CD4-positive, alpha-beta T cell (primary cell): ENCODE measurements at regions not wholly inside any gene's neighbourhood (a gene's known extent, or its start where the extent isn't known, plus 50 kb on each side); places are given as distances from the start of the nearest gene placed in this dataset.

Source experiments
- ATAC-seq: fragments of 200-7000 bp; cut with Tn5 transposase; one replicate; pipeline ENCODE4 v1.10.0; 2022; ENCODE audit warnings: mild to moderate bottlenecking; ENCODE audit not compliant: poor library complexity
- CTCF ChIA-PET: fragments of 350-600 bp; sonication (Branson Sonifier 250); formaldehyde crosslinking; loops from one replicate; lab custom pipeline; 2021; ENCODE audit warnings: antibody characterized with exemption, inconsistent platforms; lab: Charles Lee
- POLR2A ChIA-PET: fragments of 350-600 bp; sonication (Branson Sonifier 250); formaldehyde crosslinking; loops from one replicate; lab custom pipeline; 2021; ENCODE audit warnings: antibody characterized with exemption, inconsistent platforms; lab: Charles Lee
- DNase-seq, 14 experiments: peaks; one replicate each; pipeline ENCODE4 v3.0.0-alpha.2; 2013 to 2020; ENCODE audit warnings: mixed read lengths in 2 of 14
- H3K27ac ChIP-seq, 2 donors: one replicate each; pipeline versions ENCODE4 v1.5.1 to v1.7.0; 2013; ENCODE audit warnings: low read length in 2 of 2, low read depth in 1 of 2, mild to moderate bottlenecking in 1 of 2
- H3K27me3 ChIP-seq, 2 experiments: 1 replicate in 1 of 2; 2 replicates in 1 of 2; pipeline versions ENCODE4 v1.6.1 to v1.7.0; 2013; ENCODE audit warnings: low read length in 2 of 2, control low read depth in 1 of 2, mild to moderate bottlenecking in 1 of 2, moderate library complexity in 1 of 2; ENCODE audit not compliant: insufficient read depth in 2 of 2, control insufficient read depth in 1 of 2
- H3K36me3 ChIP-seq: one replicate; pipeline ENCODE4 v1.6.1; 2013; ENCODE audit warnings: low read length, control low read depth; ENCODE audit not compliant: insufficient read depth
- H3K4me1 ChIP-seq: one replicate; pipeline ENCODE4 v1.6.1; 2013; ENCODE audit warnings: low read length, control low read depth; ENCODE audit not compliant: insufficient read depth
- H3K4me3 ChIP-seq: one replicate; pipeline ENCODE4 v1.5.1; 2013; ENCODE audit warnings: mild to moderate bottlenecking, low read length, moderate library complexity
- H3K9me3 ChIP-seq, 2 experiments: 1 replicate in 1 of 2; 2 replicates in 1 of 2; pipeline versions ENCODE4 v1.6.1 to v1.7.0; 2013; ENCODE audit warnings: low read length in 2 of 2, mild to moderate bottlenecking in 2 of 2, control low read depth in 1 of 2, moderate library complexity in 1 of 2; ENCODE audit not compliant: control insufficient read depth in 1 of 2, insufficient read depth in 1 of 2
- H3K27ac Mint-ChIP-seq: one replicate; pipeline ENCODE4 v1.8.0; 2020; ENCODE audit warnings: mixed read lengths
- H3K27me3 Mint-ChIP-seq: one replicate; pipeline ENCODE4 v1.8.0; 2021; ENCODE audit warnings: mixed read lengths
- H3K36me3 Mint-ChIP-seq: one replicate; pipeline ENCODE4 v1.8.0; 2021; ENCODE audit warnings: low read depth, mixed read lengths
- H3K4me1 Mint-ChIP-seq: one replicate; pipeline ENCODE4 v1.8.0; 2021; ENCODE audit warnings: low read depth, mixed read lengths
- H3K4me3 Mint-ChIP-seq: one replicate; pipeline ENCODE4 v1.8.0; 2020; ENCODE audit warnings: mild to moderate bottlenecking, mixed read lengths
- H3K9me3 Mint-ChIP-seq: one replicate; pipeline ENCODE4 v1.8.0; 2020; ENCODE audit warnings: mixed read lengths
- CTCF ChIP-seq: fragments of 200-600 bp; IDR thresholded peaks from one replicate; pipeline ENCODE4 v1.8.0; 2022; ENCODE audit warnings: antibody characterized with exemption, mild to moderate bottlenecking
- intact Hi-C, 2 experiments: fragments of 100-400 bp; cut with DNase I in 1 of 2; cut with micrococcal nuclease in 1 of 2; formaldehyde crosslinking; loops; one replicate each; pipeline versions ENCODE4 v1.15.1 to v1.9.0; 2023 to 2025; cut with DNase I, micrococcal nuclease

GRCh38 chr4:96992443-96992842 lies 1150.8 kb downstream of the STPG2 start:
- DNase-seq, result no peak
- peaks cover 3% of the 10 kb centered on the region for H3K9me3 Mint-ChIP-seq
- H3K4me1 Mint-ChIP-seq, result no peaks in the 10 kb centered on the region
- no peaks in the 10 kb centered on the region for H3K4me1 ChIP-seq
- TF ChIP-seq CTCF, result no peak
- intact Hi-C loops, result no loop called here
- H3K36me3 ChIP-seq, result no peaks in the 10 kb centered on the region
- H3K27ac ChIP-seq, result no peak overlapping the region
- H3K4me3 ChIP-seq, result no peak overlapping the region
- ChIA-PET POLR2A (no interaction called here), CTCF (no interaction called here)
- H3K27ac Mint-ChIP-seq, result no peak overlapping the region
- no peaks in the 10 kb centered on the region for H3K27me3 Mint-ChIP-seq
- ATAC-seq, result no peak
- H3K9me3 ChIP-seq, result peaks cover 0 to 3% of the 10 kb centered on the region in 2 experiments
- H3K4me3 Mint-ChIP-seq, result no peak overlapping the region
- H3K36me3 Mint-ChIP-seq, result no peaks in the 10 kb centered on the region
- no peaks in the 10 kb centered on the region for H3K27me3 ChIP-seq

DNA sequence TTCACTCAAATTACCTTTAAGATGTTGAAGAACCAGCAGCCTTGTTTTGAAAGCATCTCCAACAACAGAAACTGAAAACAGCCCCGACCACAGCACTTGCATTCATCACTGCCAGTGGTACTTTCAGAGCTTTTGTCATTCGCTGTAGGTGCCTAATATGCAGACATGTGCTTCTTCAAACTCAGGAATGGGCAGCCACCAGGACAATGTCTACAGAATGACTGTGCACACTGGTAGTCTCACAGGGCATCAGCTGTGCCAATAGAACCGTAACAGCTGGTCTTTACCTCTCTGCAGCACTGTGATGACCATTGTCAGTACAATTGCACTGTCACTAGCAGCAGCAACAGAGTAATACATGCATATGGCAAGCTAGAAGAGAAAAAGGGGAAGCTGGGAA lies 1149.7 kb downstream of the STPG2 start:
- intact Hi-C loops, result no loop called here
- H3K36me3 Mint-ChIP-seq, result no peaks in the 10 kb centered on the region

DNA sequence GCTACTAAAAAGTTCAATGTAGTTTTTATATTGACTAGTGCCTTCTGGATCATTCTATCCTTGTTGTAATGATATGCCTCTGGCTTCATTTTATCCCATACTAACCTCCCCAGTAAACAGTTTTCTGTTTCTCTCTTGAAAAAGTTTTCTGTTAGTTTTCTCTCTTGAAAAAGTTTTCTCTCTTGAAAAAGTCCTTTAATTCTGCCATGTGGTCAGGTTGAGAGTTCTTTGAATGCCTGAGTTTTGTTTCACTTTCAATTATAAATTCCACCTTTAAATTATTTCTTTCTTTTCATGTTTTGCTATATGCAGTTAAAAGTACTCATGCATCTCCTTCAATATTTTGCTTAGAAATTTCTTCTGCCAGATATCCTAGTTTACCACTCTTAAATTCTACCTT lies 1139.6 kb downstream of the STPG2 start:
- DNase-seq (no peak), ATAC-seq (no peak)
- no peak for TF ChIP-seq CTCF
- Histone ChIP-seq H3K9me3 (no peaks in the 10 kb centered on the region), H3K4me3 (no peak overlapping the region), H3K36me3 (no peaks in the 10 kb centered on the region), H3K4me1 (no peaks in the 10 kb centered on the region), H3K27ac (no peak overlapping the region), H3K27me3 (no peaks in the 10 kb centered on the region)
- H3K27ac Mint-ChIP-seq, result no peak overlapping the region
- no peaks in the 10 kb centered on the region for H3K36me3 Mint-ChIP-seq
- ChIA-PET POLR2A (no interaction called here), CTCF (no interaction called here)
- no peak overlapping the region for H3K4me3 Mint-ChIP-seq
- no peaks in the 10 kb centered on the region for H3K4me1 Mint-ChIP-seq
- no peaks in the 10 kb centered on the region for H3K27me3 Mint-ChIP-seq
- intact Hi-C loops, result no loop called here
- no peaks in the 10 kb centered on the region for H3K9me3 Mint-ChIP-seq

More for the DNA sequence above, 1149.7 kb downstream of the STPG2 start:
- no peak for TF ChIP-seq CTCF
- H3K27me3 ChIP-seq, result no peaks in the 10 kb centered on the region
- Mint-ChIP-seq H3K4me3 (no peak overlapping the region), H3K27me3 (no peaks in the 10 kb centered on the region), H3K27ac (no peak overlapping the region), H3K9me3 (peaks cover 3% of the 10 kb centered on the region), H3K4me1 (no peaks in the 10 kb centered on the region)
- DNase-seq, result no peak
- ChIA-PET POLR2A (no interaction called here), CTCF (no interaction called here)
- H3K4me3 ChIP-seq, result no peak overlapping the region
- ATAC-seq, result no peak
- H3K9me3 ChIP-seq, result peaks cover 0 to 3% of the 10 kb centered on the region in 2 experiments
- H3K4me1 ChIP-seq, result no peaks in the 10 kb centered on the region
- H3K27ac ChIP-seq, result no peak overlapping the region
- H3K36me3 ChIP-seq, result no peaks in the 10 kb centered on the region
